Osteocyte (in vitro differentiated cells): ENCODE measurements at regions not wholly inside any gene's neighbourhood (a gene's known extent, or its start where the extent isn't known, plus 50 kb on each side); places are given as distances from the start of the nearest gene placed in this dataset.

Experiments
- DNase-seq: peaks from one replicate; pipeline ENCODE4 v3.0.0; 2021; ENCODE audit warnings: mixed read lengths; ENCODE audit not compliant: unreplicated experiment; ENCODE audit errors: extremely low spot score
- H3K27ac Mint-ChIP-seq: one replicate; pipeline ENCODE4 v1.8.0; 2021; ENCODE audit warnings: mild to moderate bottlenecking, mixed read lengths; ENCODE audit not compliant: unreplicated experiment
- H3K27me3 Mint-ChIP-seq: one replicate; pipeline ENCODE4 v1.8.0; 2021; ENCODE audit warnings: mixed read lengths; ENCODE audit not compliant: unreplicated experiment
- H3K36me3 Mint-ChIP-seq: one replicate; pipeline ENCODE4 v1.8.0; 2021; ENCODE audit warnings: mixed read lengths; ENCODE audit not compliant: unreplicated experiment
- H3K4me1 Mint-ChIP-seq: one replicate; pipeline ENCODE4 v1.8.0; 2021; ENCODE audit warnings: mixed read lengths; ENCODE audit not compliant: unreplicated experiment
- H3K4me3 Mint-ChIP-seq: one replicate; pipeline ENCODE4 v1.8.0; 2021; ENCODE audit warnings: mild to moderate bottlenecking, moderate library complexity, mixed read lengths; ENCODE audit not compliant: unreplicated experiment
- H3K9me3 Mint-ChIP-seq: one replicate; pipeline ENCODE4 v1.8.0; 2021; ENCODE audit warnings: mixed read lengths; ENCODE audit not compliant: unreplicated experiment
- CTCF ChIP-seq: fragments of 200-600 bp; sonication (generic); IDR thresholded peaks from 2 replicates; pipeline ENCODE4 v1.5.0; 2021; ENCODE audit warnings: antibody characterized with exemption, mild to moderate bottlenecking, moderate library complexity

DNA sequence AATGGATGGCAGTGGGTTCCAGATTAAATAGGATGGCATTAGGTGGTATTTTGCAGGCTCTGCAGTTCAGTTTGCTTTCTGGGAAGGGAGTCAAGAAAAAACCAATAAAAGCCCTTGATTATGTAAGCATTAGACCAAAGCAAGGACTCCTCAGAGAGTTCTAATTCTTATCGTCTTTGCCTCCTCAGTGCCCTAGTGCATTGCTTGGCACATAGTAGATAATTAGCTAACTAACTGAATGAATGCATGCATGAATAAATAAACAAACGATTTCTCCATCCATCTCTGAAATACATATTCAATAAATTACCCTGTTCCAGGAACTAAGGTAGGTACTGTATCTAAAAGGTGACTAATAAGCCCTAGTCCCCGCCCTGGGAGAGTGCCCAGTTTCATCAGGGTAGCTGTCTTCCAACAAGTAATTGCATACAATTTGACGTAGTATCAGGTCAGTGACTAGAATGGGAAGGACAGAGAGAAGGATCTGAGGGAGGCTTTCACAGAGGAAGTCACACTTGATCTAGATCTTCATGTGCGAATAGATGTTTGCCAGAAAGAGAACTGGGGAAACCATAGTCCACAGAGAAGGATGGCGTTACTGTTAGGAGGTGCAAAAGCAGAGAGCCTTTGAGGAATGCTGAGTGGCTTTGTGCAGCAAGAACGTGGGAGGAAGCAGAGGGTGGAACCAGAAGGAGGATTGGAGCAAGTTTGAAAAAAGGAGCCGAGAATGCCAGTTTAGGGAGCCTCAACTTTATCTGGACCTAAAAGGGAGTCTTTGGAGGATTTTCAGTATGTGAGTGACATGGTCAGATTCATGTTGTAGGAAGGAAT lies 111.4 kb downstream of the TBX19 start:
- Mint-ChIP-seq H3K27ac (no peak overlapping the region), H3K27me3 (peaks cover 53% of the 10 kb centered on the region), H3K4me1 (no peaks in the 10 kb centered on the region), H3K9me3 (no peaks in the 10 kb centered on the region), H3K36me3 (no peaks in the 10 kb centered on the region), H3K4me3 (no peak overlapping the region)
- peak; percentile 38 for DNase-seq
- no peak for TF ChIP-seq CTCF

DNA sequence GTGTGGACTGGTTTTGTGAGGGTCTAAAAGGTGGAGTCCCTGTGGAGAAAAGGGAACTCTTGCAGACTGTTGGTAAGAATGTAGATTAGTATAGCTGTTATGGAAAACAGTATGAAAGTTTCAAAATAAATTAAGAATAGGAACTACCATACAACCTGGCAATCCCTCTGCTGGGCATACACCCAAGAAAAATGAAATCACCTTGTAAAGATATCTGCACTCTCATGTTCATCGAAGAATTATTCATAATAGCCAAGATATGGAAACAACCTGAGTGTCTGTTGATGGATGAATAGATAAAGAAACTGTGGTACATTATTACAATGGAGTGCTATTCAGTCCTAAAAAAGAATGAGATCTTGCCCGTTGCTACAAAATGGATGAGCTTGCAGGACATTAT lies 109.6 kb downstream of the TBX19 start:
- H3K27ac Mint-ChIP-seq, result no peak overlapping the region

DNA sequence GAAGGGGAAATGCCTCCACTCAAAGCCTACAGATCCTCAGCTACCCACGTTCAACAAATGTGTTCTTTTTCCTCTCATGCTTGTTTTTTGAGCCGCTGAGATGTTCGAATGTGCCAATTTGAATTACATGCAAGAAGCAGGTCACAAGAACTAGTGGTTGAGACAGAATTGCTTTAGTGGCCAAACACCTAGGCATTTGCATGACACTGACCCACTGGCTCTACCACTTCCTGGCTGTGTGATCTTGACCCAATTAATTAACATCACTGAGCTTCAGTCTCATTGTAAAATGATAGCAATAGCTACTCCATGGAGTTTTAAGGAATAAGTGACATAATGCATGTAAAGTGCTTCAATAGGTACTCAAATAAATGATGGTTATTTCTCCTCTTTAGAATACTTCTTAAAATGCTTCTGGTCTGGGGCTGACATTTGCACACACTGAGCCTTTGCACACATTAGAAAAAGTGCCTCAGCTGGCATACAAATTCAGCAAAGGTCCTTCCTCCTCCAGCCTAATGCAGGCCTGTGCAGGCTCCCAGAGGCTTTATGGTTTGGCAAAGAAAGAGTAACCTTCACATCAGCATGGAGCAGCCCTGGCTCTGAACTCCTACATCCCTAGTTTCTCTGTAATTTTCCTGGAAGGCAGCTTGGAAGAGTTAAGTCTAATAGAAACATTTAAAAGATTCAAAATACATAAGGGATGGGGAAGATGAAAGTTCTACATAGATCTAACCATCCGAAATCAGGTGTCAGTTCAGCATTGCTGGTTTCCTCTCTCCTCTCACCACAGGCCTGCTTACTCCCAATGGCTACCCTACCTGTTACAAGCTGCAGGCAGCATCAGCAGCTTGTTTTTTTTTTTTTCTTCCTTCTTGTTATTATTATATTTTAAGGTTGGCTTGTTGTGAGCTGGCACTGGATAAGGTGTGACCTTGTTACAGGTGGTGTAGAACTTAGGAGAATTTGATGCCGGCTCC lies 107.4 kb downstream of the TBX19 start:
- Mint-ChIP-seq H3K27me3 (peaks cover 65% of the 10 kb centered on the region), H3K4me3 (no peak overlapping the region), H3K36me3 (no peaks in the 10 kb centered on the region), H3K27ac (no peak overlapping the region), H3K9me3 (no peaks in the 10 kb centered on the region), H3K4me1 (no peaks in the 10 kb centered on the region)
- DNase-seq, result peak; percentile 5
- TF ChIP-seq CTCF, result no peak

More for the DNA sequence above, 109.6 kb downstream of the TBX19 start:
- Mint-ChIP-seq H3K4me1 (no peaks in the 10 kb centered on the region), H3K9me3 (no peaks in the 10 kb centered on the region), H3K4me3 (no peak overlapping the region), H3K36me3 (no peaks in the 10 kb centered on the region), H3K27me3 (peaks cover 65% of the 10 kb centered on the region)
- no peak for DNase-seq
- no peak for TF ChIP-seq CTCF

DNA sequence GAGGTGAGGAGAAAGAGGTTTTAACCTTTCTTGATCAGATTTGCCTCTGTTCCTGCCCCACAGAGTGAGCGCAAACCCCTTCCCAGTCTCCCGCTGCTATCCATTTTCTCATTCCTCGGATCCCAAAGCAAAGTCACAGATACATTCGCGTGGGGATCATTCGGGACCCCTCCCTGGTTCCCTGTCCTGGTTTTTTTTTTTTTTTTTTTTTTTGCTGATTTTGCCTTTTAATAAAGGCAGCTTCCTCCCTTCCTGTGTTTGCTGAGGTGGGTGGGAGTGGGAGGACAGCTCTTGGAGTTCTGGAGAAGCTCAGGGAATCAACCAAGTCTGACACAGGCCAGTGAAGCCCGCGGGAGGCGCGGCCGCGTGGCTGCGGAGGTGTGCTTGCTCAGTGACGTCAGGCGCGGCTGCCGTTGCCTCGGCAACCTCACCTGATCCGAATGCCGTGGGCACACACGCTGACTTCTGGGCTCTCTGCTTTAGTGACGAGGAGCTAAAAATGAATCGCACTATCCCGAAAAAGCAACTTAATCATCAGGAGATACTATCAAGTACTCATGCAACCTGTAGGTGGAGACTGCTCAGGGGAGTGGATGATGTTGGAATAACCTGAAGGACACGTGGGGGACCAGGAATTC lies 106.4 kb downstream of the TBX19 start:
- Mint-ChIP-seq H3K4me3 (no peak overlapping the region), H3K36me3 (no peaks in the 10 kb centered on the region)
- DNase-seq, result peak; percentile 25

More for the DNA sequence above, 106.4 kb downstream of the TBX19 start:
- no peak for TF ChIP-seq CTCF
- Mint-ChIP-seq H3K4me1 (no peaks in the 10 kb centered on the region), H3K27me3 (peaks cover 63% of the 10 kb centered on the region), H3K27ac (no peak overlapping the region), H3K9me3 (no peaks in the 10 kb centered on the region)
